Thyroid gland (tissue), 4 donors: ENCODE measurements at regions not wholly inside any gene's neighbourhood (a gene's known extent, or its start where the extent isn't known, plus 50 kb on each side); places are given as distances from the start of the nearest gene placed in this dataset.

Source experiments
- POLR2A ChIP-seq, 2 donors: fragments of 450-650 bp; IDR thresholded peaks; one replicate each; pipeline ENCODE4 v1.6.1; 2017; ENCODE audit warnings: antibody characterized with exemption in 2 of 2, mild to moderate bottlenecking in 2 of 2, moderate library complexity in 1 of 2
- TF ChIP-seq, protein P1 (sequence below), 6 experiments: fragments of 200-600 bp in 3 of 6; fragments of 450-650 bp in 3 of 6; sonication (generic) in 3 of 6; IDR thresholded peaks; one replicate each; pipeline ENCODE4 v1.5.1; 2016 to 2019; ENCODE audit warnings: antibody characterized with exemption in 6 of 6, mild to moderate bottlenecking in 2 of 6, inconsistent platforms in 1 of 6, moderate library complexity in 1 of 6

GRCh38 chr18:37935086-37935485 lies 369.5 kb upstream of the CELF4 start:
- TF ChIP-seq POLR2A (IDR thresholded peaks at IDR 0.05): no peak
- TF ChIP-seq, protein P1, sequence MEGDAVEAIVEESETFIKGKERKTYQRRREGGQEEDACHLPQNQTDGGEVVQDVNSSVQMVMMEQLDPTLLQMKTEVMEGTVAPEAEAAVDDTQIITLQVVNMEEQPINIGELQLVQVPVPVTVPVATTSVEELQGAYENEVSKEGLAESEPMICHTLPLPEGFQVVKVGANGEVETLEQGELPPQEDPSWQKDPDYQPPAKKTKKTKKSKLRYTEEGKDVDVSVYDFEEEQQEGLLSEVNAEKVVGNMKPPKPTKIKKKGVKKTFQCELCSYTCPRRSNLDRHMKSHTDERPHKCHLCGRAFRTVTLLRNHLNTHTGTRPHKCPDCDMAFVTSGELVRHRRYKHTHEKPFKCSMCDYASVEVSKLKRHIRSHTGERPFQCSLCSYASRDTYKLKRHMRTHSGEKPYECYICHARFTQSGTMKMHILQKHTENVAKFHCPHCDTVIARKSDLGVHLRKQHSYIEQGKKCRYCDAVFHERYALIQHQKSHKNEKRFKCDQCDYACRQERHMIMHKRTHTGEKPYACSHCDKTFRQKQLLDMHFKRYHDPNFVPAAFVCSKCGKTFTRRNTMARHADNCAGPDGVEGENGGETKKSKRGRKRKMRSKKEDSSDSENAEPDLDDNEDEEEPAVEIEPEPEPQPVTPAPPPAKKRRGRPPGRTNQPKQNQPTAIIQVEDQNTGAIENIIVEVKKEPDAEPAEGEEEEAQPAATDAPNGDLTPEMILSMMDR (IDR thresholded peaks at IDR 0.05): no peak
